HG02938 (cell line): ENCODE measurements at regions not wholly inside any gene's neighbourhood (a gene's known extent, or its start where the extent isn't known, plus 50 kb on each side); places are given as distances from the start of the nearest gene placed in this dataset.
"Not testable (repeated sequence)": the region's sequence is repeated elsewhere in the genome, so short reads cannot be mapped to it uniquely, and the experiment has no call there.

Experiments
- ATAC-seq: cut with Tn5 transposase; IDR thresholded peaks from one replicate; pipeline ENCODE4 v1.9.1; 2021; ENCODE audit warnings: mild to moderate bottlenecking, moderate library complexity; ENCODE audit not compliant: unreplicated experiment

DNA sequence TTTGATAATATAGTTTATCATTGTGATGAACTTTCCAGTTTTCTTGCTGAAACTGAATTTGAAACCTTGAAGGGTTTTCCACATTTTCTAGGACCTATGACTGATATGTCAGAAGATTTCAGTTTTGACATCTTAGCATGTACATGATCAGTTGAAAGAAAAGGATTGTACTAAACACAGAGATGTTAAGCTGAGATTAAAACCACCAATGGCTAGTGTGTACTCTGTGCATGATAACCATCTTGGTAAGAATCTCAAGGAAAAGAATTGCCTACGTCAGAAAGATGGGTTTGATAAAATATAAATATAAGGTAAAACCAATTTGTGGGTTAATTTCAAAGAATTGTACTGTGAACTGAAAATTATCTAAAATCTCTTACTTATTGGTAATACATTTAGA is 776.4 kb downstream of the GATA3 start:
- no peak for ATAC-seq

DNA sequence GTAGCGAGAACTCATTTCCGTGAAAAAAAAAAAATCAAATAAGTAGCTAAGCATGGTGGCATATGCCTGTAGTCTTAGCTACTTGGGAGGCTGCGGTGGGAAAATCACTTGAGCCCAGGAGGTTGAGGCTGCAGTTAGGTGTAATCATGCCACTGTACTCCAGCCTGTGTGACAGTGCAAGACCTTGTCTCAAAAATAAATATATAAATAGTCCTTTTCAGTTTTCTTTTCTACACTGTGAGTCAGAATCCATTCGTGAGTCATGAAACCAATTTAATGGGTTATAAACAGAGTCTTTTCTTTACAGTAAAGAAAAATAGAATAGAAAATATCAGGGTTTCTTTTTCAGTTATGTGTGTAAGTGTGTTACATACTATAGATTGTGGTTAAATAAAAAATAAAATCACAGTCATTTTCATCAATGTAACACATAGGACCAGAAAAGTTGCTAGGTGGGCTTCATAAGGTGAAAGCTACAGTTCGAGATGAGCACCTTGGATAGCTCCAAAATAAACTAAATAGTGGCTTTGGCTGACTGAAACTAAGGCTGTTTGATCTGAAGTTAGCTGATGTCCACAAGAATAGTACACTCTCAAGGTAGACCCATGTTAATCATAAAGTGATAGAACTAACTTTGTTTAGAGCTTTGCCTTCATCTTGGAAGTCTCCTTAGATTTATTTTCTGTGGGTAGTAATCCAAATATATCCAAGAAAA is 781.1 kb downstream of the GATA3 start:
- no peak for ATAC-seq

DNA sequence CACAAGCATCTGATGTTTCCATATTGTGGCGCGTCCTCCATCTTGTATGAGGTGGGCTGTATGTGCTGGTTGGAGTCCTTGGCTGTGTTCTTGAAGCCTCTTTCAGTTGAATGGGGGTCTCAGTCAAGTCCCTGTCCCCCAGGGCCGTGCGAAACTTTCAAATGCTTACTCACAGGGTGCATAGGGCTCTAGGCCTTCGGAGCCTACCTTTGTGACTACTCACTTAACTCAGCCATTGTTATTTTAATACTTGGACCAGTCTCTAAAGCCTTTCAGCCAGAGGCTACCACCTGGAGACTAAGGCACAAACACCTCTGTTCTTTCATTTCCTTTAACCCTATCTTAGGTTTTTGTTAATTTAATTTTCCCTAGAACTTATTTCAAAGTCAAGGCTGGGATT is 785.9 kb downstream of the GATA3 start:
- no peak for ATAC-seq

DNA sequence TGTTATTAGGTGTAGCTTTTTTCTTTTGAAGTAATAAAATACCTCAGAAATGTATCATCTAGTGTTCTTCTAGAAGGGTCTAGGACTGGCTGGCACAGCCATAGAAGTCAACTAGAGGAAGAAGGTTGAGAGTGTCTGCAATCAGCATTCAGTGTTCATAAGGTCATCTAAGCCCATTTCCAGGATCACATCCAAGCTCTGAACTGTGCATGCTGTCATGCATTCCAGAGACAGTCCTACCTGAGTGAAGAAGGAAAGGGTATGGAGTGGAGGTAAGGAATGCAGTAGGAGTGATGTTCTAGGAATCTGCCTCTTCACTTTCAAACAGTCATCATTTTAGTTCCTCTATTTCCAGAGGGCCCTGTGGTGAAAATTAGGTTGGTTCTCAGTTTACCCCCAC is 789.7 kb downstream of the GATA3 start:
- no peak for ATAC-seq

DNA sequence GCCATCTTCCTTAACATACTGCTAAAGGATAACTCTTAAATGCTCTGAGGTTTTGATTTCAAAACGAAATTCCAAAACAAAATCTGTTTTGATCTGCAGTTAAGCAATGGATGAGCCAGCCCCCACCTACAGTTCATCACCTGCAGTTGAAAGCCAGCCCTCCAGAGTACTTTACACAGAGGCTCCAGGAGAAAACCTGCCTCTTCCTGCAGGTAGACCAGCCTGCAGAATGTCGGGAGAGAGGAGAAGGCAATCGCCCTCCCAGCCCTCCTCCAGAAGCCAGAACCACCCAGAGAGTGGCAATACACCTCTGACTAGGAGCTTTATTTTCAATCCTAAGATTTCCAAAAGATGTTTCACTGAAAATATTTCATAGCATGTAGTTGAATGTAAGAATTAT is 798.1 kb downstream of the GATA3 start:
- no peak for ATAC-seq

DNA sequence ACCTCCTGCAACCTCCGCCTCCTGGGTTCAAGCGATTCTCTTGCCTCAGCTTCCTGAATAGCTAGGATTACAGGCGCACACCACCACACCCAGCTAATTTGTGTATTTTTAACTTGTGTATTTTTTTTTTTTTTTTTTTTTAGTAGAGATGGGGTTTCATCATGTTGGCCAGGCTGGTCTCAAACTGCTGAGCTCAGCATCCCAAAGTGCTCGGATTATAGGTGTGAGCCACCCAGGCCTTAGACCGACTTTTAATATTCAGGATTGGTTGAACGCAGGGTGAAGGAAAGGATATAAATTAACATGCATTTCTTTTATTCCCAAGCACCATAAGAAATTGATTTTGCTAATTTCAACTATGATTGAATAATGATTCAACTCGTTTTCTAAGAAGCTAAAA is 798.6 kb downstream of the GATA3 start:
- no peak for ATAC-seq

DNA sequence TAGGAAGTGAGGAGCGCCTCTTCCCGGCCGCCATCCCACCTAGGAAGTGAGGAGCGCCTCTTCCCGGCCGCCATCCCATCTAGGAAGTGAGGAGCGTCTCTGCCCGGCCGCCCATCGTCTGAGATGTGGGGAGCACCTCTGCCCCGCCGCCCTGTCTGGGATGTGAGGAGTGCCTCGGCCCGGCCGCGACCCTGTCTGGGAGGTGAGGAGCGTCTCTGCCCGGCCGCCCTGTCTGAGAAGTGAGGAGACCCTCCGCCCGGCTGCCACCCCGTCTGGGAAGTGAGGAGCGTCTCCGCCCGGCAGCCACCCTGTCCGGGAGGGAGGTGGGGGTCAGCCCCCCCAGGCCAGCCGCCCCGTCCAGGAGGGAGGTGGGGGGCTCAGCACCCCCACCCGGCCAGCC is 814.4 kb downstream of the GATA3 start:
- ATAC-seq = not testable (repeated sequence)

DNA sequence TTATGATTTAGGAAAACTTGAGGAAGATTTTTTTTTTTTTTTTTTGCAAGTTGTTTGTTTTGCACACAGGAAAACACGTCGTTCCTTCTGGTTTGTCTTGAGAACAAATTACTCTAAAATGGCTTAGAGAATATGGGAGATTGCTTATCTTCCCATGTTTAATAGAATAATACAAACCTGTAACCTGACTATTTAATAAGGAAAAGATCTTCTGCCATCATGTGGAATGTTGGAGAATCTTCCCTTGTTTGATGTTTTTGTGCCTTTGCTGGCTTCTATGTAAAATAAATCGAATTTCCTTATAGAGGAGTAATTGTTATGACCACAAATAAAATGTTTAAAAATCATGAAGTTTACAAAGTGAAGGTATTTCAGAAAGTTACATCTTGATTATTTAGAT is 818.8 kb downstream of the GATA3 start:
- no peak for ATAC-seq

DNA sequence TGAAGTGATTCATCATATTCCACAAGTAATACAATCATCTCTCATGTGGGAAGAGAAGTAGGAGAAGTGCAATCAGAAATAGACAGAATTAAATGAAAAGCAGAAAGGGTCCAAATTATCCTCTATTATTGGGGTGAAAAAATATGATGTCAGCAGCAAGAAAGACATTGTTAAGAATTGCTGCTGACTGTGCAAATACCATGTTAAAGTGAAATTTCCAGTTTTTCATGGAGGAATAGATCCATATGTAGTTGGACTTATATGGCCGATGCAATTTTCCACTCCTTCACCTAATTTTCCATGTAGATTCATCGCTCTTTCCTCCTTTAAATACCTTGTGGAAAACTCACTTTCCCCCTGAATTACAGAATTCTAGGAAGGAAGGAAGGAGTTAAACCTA is 819.8 kb downstream of the GATA3 start:
- ATAC-seq = no peak

DNA sequence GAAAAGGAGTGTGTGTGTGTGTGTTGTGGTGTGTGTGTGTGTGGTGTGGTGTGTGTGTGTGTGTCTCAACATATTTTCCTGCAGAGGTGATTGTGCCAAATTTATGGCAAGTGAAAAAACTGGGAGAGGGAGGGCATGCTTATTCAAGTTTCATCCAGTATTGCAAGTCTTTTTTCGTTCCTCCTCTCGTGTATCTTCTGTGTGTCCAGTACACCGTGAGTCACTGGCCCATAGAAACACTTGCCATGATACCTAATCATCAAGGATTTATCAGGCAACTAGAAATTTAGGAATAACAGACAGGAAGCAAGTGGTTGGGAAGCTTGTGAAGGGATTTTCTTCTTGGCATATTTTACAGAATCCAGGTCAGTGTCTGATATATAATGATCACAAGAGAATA is 820.5 kb downstream of the GATA3 start:
- no peak for ATAC-seq

DNA sequence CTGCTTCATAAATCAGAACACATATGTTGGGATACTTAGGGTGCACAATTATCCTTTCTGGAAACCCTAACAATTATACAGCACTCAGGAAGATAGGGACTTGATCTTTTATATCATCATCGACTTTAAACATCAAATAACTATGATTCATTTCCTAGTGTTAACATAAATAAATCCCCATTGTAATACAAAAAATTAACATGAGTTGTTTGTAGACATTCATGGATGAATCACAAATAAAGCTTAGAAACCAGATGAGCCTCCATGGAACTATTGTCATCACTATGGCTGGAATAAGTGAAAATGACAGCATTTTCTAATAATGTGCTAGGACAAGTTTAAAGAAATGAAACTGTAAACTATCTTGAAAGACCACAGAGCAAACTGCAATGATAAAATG is 821.7 kb downstream of the GATA3 start:
- ATAC-seq = no peak

DNA sequence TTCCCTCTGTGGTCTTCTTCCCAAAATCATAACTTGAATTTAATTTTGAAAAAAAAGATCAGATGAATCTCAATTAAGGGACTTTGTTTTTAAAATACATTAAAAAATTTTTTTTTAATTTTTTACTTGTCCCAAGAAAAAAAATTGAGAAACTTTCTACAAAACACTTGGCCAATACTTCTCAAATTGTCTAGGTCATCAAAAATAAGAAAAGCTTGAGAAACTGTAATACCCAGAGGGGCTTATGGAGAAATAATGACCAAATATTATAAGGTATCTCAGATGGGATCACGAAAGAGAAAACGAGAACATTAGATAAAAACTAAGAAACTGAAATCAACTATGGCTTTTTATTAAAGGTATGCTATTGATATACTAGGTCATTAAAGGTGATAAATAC is 835.0 kb downstream of the GATA3 start:
- no peak for ATAC-seq

DNA sequence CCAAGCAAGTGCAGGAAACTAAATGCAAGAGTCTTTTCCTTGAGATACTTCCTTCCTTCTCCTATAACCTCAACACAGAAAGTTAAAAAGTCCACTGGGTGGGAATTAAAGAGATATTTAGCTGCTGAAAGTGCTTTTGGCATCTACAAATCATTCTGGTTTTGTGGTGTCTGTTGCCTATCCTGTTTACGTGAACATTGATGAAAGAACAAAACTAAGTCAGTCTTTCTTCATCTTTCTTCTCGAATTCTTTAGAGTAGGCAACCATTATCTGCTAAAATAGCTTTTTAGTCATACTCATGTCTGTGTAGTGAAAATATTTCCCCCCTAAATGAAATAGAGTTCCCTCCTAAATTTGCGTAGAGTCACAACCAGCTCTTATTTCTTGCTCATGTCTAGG is 838.6 kb downstream of the GATA3 start:
- ATAC-seq = no peak

DNA sequence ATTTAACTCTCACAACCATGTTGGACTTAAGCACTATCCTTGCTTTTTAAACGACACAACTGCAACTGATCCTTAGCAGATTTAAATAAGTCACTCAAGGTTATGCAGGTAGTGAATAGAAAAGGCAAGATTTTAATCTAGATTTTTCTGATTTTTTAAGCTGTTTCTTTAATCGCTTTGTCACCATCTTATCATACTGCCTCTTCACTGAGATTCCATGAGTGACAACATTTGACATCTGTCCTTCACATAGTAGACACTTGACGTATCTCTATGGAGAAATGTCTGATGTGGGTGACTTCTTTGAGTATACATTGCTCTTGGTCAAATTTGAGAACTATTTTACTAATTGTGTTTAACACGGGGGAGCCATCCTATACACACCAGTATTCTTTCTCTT is 839.7 kb downstream of the GATA3 start:
- no peak for ATAC-seq

DNA sequence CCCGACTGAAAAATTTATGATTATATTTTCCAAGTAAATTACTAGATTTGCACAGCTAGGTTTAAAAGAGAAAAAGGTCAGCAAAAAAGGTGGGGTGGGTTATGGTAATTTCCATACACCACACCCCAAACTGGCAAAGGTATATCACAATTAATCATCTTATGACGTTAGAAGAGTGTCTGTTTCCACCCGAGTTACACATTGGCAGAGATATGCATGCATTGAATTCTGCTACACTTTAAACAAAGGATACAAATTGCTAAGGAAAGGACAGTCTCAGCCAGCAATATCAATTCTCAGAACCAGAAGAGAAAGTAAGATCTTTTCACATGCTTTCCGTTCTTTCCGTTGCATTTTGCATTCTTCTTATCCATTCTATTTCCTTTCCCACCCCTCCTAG is 843.3 kb downstream of the GATA3 start:
- no peak for ATAC-seq

DNA sequence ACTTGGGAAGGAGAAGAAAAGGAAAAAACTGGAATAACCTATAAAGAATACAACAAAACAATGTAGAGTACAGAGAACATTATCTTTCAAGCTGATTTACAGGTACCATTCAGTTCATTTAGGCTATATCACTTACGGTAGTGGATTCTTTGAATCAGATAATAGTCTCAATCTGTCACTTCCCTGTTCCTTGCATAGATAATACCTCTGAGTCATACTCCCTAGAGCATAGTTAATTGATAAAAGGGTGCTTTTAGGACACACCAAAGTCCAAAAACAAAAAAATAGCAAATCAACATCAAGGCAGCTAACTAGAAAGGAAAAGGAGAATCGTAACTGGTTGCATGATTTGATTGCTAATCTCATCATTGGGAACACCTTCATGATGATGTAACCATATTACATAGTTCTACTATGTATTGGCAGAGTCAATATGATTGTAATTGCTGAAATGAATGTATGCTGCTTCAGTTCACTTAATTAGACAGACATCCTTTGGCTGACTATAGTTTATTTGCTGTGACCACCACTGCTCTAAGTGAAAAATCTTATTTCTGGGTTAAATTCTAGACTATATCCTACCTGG is 844.4 kb downstream of the GATA3 start:
- ATAC-seq = no peak

DNA sequence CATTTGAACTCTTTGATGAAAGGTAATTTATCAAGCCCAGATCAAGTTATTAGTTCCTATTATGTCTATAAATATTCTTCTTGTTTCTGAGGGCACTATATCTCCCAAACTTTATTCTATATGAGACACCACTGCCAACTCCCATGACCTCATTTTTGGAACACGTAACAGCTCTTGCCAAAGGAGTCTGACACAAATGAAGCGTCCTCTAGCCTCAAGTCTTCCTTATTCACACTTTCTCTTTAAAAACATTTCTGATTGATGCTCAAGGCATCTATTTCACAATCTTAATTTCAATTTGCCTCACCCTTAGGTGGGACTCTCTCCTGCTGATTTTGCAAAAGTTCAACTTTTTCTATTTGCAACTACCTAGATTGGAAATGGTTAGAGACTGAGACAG is 848.4 kb downstream of the GATA3 start:
- ATAC-seq = no peak

DNA sequence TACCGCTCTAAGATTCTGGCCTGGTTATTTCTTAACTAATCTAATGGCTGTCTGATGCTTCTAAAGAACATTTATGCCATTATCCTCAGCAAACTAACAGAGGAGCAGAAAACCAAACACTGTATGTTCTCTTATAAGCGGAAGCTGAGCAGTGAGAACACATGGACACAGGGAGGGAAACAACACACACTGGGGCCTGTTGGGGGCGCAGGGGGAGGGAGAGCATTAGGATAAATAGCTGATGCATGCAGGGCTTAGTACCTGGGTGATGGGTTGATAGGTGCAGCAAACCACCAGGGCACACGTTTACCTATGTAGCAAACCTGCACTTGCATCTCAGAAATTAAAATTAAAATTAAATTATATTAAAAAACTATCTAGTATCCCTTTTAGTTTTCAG is 853.5 kb downstream of the GATA3 start:
- ATAC-seq = no peak

DNA sequence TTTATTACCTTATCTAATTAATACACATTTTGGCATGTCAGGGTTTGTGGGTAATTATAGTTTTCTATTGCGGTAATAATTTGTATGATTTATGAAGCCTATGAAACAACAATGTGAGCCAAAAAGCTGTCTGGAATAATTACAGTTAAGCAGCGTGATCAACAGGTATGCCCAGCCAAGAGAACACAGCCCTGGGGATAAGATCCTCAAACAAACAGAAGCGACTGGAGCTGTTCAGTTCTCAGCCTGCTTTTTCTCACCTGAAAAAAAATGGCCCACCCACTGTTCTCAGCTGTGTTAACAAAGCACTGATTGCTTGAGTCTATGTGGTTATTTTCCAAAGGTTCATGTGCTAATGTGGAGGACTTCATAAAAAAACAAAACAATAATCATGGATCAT is 855.8 kb downstream of the GATA3 start:
- ATAC-seq = no peak

DNA sequence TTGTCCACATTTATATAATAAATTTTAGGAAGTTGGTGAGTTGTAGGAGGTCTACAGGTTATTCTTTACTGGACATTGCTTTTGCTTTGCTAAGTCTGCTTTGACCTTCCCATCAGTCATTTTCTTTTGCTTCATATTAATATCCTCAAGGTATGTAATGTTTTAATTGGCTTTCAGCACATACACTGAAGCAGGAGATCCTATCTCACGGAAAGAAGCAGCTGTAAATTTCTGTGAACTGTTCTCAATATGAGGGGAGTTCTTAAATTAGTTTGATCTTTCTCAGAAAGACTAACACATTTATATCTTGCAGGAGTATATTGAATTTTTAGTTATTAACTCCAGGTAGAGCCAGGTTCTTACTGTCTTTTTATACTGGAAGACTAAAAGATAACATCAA is 856.5 kb downstream of the GATA3 start:
- no peak for ATAC-seq

DNA sequence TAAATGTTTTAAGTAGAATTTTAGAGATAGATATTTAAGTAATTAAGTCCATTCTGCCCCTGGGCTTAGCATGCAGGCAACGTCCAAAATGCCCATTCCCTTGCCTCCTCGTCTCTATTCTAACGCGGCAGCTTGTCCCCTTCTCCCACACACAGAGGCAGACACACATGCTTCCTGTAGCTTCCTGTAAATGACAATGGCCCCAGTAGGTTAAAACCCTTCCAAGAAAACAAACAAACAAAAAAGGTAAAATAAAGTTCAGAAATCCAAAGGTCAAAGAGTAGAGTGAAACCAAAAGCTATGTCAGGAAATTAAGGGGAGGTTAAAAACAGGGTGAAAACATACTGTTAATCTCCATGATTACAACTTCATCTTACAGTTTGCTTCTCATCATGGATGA is 857.6 kb downstream of the GATA3 start:
- ATAC-seq = no peak

DNA sequence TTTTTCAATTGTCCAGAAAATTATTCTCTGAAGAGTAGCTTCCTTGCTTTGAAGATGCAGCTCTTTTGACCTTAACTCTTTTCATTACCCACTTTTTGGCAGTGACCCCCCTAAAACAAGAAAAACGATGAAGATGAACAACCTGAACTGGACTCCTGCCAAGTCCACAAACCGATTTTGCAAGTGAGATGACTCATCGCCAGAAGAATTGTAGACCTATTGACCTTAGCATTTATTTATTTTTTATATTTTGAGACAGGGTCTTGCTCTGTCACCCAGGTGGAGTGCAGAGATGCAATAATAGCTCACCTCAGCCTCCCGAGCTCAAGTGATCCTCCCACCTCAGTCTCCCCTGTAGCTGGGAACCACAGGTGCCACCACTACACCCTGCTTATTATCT is 859.2 kb downstream of the GATA3 start:
- no peak for ATAC-seq

DNA sequence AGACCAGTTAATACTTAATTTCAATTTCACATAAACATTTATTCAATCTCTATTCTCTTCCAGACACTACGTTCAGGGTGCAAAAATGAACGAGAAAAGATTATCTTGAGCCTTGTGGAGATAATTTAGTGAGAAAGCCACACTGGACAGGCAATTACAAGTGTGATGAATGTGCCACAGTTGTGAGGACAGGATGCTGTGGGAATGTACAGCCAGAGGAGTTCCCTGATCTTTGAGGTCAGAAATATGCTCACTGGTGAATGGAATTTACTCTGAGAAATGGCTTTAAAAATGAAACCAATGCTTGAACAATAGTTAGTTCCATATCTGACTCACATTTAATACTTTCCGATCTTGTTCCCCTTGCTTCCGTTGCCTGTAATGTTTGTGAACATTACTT is 864.8 kb downstream of the GATA3 start:
- ATAC-seq = no peak
